Ovary (tissue), 3 donors: ENCODE measurements at regions not wholly inside any gene's neighbourhood (a gene's known extent, or its start where the extent isn't known, plus 50 kb on each side); places are given as distances from the start of the nearest gene placed in this dataset.

Source experiments
- POLR2A ChIP-seq: fragments of 450-650 bp; IDR thresholded peaks from one replicate; pipeline ENCODE4 v1.6.1; 2017; ENCODE audit warnings: antibody characterized with exemption, mild to moderate bottlenecking, moderate library complexity
- TF ChIP-seq, protein P1 (sequence below), 3 donors: fragments of 450-650 bp in 2 of 3; fragments of 200-600 bp in 1 of 3; IDR thresholded peaks; one replicate each; pipeline versions ENCODE4 v1.5.1 to v1.8.0; 2016 to 2022; ENCODE audit warnings: antibody characterized with exemption in 3 of 3, mild to moderate bottlenecking in 1 of 3
- donor health status: DM: no; HTN: no; CAD: no.

DNA sequence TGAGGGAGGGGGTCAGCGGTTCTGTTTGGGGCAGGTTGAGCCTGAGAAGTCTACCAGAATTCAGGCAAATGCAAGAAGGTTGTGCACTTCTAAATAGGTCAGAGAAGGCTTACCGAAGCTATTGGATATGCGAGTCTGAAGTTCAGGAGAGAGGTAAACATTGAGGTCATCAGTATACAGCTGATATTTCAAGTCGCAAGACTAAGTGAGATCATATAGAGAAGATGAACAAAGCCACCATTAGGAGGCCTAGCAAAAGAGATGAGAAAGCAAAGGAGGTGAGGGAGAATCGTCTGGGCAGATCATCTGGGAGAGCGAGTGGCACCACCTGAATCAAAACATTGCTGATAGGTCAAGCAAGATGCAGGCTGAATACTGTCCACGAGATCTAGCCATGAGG lies 430.6 kb downstream of the BUD13 start:
- TF ChIP-seq, protein P1, sequence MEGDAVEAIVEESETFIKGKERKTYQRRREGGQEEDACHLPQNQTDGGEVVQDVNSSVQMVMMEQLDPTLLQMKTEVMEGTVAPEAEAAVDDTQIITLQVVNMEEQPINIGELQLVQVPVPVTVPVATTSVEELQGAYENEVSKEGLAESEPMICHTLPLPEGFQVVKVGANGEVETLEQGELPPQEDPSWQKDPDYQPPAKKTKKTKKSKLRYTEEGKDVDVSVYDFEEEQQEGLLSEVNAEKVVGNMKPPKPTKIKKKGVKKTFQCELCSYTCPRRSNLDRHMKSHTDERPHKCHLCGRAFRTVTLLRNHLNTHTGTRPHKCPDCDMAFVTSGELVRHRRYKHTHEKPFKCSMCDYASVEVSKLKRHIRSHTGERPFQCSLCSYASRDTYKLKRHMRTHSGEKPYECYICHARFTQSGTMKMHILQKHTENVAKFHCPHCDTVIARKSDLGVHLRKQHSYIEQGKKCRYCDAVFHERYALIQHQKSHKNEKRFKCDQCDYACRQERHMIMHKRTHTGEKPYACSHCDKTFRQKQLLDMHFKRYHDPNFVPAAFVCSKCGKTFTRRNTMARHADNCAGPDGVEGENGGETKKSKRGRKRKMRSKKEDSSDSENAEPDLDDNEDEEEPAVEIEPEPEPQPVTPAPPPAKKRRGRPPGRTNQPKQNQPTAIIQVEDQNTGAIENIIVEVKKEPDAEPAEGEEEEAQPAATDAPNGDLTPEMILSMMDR (IDR thresholded peaks at IDR 0.05) = no peak
- TF ChIP-seq POLR2A = no peak
